HG02981 (cell line): ENCODE measurements at regions not wholly inside any gene's neighbourhood (a gene's known extent, or its start where the extent isn't known, plus 50 kb on each side); places are given as distances from the start of the nearest gene placed in this dataset.
"Not testable (repeated sequence)": the region's sequence is repeated elsewhere in the genome, so short reads cannot be mapped to it uniquely, and the experiment has no call there.

Experiments used
- ATAC-seq: cut with Tn5 transposase; IDR thresholded peaks from one replicate; pipeline ENCODE4 v1.9.1; 2021; ENCODE audit warnings: mild to moderate bottlenecking, moderate library complexity; ENCODE audit not compliant: unreplicated experiment

DNA sequence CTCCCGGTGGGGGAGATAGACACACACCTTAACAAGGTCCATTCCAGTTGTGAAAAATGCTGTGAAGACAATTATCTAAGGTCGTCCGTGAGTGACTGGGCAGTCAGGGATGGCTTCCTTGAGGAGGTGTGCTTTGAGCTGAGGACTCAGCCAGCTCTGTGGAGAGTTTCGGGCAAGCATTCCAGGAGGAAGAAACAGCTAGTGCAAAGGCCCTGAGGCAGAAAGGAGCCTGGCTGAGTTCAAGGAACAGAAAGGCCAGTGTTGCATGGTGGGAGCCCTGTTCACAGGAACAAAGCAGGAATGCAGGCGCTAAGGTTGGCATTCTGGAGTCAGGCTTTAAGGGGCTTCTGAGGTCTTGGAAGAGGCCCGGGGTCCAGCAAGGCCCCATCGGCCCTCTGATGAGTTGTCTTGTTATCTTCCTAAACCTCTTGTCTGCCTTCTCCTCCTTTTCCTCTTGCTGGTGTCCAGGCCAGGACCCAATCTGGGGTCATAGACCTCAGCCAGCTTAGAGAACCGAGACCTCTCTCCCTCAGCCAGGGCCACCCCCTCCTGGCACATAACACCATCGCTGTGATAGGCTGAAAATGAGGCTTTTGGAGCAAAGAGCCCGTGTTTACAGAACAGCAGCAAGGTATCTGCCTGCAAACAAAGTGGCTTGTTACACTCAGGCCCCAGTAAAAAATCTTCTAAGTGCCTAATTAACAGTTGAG is 270.2 kb upstream of the MVB12B start:
- no peak for ATAC-seq

DNA sequence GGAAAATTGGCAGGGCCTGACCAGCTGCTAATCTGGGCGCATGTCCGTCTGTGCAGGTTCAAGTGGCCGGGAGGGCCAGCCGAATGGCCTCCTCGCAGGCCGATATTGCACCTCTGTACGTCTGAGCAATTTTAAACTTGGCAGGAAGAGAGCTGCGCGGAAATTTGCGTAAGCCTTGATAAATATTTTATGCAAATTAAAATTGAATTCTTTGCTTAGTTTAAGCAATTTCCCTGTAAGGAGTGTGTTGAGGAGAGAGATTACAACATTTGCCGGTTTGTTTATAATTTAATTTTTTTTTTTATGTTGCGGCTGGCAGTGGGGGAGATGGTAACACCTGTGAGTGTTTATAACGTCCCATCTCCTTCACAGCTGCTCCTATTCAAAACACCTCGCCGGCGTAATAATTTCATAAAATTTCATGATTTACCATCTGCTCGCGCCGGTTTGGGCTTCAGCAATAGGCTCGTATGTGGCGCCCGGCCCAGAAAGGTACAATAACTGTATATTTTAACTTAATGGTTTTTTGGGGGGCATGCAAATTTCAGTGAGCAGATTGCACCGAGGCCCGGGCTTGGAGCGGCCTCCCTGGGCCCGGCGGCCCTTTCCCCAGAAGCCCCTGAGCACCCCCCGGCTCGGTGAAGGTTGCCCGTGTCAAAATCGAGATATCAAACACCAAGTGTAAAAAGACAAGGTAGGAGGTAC is 269.4 kb upstream of the MVB12B start:
- ATAC-seq = no peak

GRCh38 chr9:126058011-126058531 is 268.6 kb upstream of the MVB12B start:
- ATAC-seq = no peak

DNA sequence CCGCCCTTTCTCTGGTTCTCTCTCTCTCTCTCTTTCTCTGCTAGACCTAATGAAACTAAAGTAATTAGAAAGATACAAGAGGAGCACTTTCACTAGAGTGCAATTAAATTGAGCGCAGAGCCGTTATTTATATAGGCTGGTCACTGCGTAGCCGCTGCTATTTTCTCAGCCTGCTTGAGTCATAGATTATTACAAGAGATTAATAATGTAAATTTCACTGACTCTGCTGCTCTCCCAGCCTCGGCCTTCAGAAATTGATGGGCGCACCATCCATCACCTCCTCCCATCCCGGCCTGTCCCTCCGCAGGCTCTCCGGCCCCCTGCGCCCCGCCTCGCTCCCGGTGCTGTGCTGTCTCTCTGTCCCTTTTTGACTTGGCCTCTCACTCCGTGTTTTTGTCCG is 268.0 kb upstream of the MVB12B start:
- ATAC-seq = no peak

DNA sequence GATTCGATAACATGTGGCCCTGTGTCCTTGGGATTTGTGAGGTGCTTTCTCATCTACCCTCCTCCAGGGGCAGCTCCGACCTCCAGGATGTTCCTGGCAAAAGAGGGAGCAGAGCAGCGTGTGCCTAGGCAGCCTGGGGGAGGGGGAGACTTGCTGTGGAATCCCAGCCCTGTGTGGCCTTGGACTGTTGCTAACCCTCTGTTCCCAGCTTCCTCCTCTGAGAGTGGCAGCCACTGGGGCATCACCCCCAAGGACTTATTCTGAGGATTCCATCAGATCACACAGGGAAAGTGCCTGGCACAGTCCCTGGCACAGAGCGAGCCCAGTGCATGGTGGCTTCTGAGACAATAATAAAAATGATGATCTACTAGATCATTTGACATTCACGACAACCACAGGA is 265.1 kb upstream of the MVB12B start:
- no peak for ATAC-seq

GRCh38 chr9:126062158-126062886 is 264.3 kb upstream of the MVB12B start:
- ATAC-seq = no peak

GRCh38 chr9:126063326-126063725 is 263.3 kb upstream of the MVB12B start:
- no peak for ATAC-seq

- ATAC-seq = no peak
These were observed 260.5 kb upstream of the MVB12B start for GRCh38 chr9:126066131-126066530.

GRCh38 chr9:126067031-126067734 is 259.4 kb upstream of the MVB12B start:
- ATAC-seq = no peak

GRCh38 chr9:126068534-126069230 is 257.9 kb upstream of the MVB12B start:
- ATAC-seq = no peak

GRCh38 chr9:126069400-126069955 is 257.2 kb upstream of the MVB12B start:
- no peak for ATAC-seq

DNA sequence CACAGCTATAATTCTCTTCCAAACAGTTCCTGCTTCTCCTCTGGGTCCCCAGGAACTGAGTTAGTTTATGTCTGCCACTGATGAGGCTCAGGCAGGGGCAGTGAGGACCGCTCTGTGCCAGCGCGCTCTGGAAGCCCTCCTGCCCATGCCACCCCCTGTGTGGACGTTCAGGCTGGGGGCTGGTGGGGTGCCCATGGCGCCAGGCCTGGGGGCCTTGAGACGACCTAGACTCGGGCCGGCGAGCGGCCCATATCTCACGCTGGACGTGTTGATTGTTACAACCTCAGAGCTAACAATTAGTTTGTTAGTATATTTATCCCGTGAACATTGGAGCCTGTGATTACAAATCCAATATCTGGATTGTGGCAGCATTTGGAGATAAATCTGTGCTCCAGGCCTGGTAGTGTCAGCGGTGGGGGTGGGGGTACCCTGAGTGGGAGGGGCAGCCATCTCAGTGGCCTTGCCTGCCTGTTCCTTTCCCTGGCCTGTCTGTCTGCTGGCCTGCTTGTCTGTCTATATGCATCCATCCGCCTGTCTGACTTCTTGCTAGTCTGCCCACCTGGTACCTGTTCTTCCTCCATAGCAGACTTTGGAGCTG is 256.5 kb upstream of the MVB12B start:
- ATAC-seq = no peak

DNA sequence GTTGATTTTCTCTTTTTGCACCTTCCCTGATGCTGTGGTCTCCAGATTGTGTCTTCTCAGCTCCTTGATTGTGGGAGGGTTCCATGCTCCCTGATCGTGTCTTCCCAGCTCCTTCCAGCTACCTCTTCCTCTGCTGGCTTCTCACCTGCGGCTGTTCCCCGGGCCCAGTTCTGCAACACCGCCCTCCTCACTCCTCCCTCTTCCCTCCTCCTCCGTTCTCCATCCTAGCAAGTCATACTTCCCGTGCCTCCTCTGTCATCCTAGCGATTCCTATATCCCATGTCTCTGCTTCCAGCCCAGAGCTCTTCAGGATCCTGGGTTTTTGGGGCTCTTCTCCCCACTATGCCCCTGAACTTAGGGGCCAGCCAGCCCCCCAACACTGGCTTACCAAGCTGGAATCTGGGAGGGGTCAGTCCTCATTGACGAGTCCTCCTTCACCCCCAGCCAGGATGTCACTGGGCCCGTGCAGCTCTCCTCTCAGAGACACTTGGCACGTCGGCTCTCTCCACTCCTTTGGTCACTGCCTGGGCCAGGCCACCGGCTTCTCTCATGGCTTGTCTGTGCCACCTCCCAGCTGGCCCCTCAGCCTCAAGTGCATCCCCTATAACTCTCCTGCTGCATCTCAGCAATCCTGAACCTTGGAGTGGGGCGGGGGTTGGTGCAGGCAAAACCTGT is 255.4 kb upstream of the MVB12B start:
- ATAC-seq = no peak

DNA sequence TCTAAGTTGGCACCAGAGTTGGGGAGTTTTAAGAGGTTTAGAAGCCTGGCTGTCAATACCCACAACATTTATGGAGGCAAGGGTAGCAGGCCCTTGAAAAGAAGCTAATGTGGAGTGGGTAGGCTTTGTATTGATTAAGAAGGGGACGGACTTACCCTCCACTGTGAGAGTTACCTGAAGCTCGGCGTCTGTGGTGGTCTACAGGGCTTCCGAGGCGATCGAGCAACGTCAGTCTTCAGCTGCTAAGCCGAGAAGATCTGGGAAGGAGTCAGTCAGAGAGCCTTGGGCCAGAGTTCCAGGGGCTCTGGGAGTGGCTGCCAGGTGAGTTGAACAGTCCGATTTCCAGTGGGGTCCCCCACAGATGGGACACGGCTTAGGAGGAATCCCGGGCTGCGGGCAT is 249.0 kb upstream of the MVB12B start:
- ATAC-seq = not testable (repeated sequence)

DNA sequence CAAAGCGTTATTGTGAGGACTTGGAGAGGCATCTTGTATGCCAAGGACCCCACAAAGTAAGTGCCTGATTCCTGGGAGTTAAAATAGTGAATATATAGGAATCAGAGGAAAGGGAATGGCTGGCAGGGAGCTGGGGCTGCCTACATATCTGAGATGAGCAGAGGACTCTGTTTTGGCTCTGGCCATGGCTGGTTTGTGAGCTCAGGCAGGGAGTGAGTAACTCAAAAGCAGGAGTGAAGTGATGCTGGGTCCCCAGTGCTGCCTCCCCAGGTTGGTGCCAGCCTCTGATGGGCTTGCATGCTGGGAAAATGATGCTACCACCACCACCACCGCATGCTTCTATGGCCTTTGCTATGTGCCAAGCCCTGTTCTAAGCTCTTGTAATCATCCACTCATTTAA is 246.0 kb upstream of the MVB12B start:
- ATAC-seq = no peak

GRCh38 chr9:126081746-126082145 is 244.9 kb upstream of the MVB12B start:
- no peak for ATAC-seq

DNA sequence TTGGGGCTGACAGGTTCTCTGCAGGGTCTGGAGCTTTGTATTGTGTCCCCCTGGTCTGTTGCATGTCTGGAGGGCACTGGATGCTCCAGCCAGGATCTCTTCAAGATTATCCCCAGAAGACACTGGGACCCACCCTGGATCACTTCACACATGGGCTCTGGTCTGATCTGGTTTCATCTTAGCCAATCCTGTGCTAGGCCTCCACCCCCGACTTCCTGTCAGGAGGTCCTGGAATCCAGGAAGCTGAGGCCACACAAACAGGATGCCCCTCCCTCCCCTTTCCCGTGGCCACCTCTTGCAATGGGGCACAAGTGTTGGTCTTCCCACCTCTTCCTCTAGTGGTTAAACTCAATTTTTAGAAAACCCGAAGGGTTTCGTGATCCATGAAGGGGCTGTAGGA is 242.6 kb upstream of the MVB12B start:
- no peak for ATAC-seq

DNA sequence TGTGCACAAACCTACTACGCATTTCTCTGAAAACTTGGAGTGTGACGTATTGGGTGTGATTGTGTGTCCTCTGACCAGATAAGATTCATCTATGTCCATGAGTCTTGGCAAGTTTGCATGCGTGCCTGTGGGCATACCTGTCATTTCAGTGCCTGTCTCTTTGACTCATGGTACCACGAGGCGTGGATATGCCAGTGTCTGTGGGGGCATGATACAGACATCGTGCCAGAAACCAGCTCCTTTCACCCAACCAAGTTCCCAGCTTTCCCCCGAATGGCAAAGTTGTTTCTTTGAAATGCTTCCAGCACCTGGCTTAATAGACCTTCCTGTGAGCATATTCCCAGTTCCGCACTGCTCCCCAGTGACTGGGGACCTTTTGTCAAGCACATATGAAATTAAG is 241.9 kb upstream of the MVB12B start:
- ATAC-seq = no peak

DNA sequence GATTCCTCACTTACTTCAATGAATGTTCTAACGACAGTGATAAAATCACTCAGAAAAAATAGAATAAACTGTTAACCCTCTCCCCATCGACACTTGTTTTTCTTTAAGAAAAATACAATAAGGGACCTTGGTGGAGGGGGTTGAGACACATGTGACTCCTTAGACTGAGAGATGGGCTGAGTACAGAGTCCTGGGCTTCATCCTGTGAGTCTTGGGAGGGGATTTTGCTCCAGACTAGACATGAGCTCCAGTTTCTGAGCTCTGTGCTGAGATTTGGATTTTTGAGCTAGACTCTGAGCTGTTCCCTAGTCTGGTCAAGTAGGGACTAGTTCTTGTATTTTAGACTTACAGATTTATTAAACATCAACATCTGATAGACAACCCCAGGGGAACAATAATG is 241.5 kb upstream of the MVB12B start:
- ATAC-seq = no peak
